Activated CD8-positive, alpha-beta T cell treated with anti-CD3 and anti-CD28 coated beads for 36 hours (primary cell): ENCODE measurements at regions not wholly inside any gene's neighbourhood (a gene's known extent, or its start where the extent isn't known, plus 50 kb on each side); places are given as distances from the start of the nearest gene placed in this dataset.
A peak's percentile ranks its signal among the peaks of the same experiment; 100 is the strongest.

Source experiments
- ATAC-seq: fragments of 200-7000 bp; cut with Tn5 transposase; one replicate; pipeline ENCODE4 v1.10.0; 2021; ENCODE audit warnings: mild to moderate bottlenecking, moderate library complexity
- CTCF ChIA-PET: fragments of 350-600 bp; sonication (Branson Sonifier 250); formaldehyde crosslinking; loops from one replicate; lab custom pipeline; 2021; ENCODE audit warnings: antibody characterized with exemption; lab: Charles Lee
- POLR2A ChIA-PET: fragments of 350-600 bp; sonication (Branson Sonifier 250); formaldehyde crosslinking; loops from one replicate; lab custom pipeline; 2021; ENCODE audit warnings: antibody characterized with exemption; lab: Charles Lee
- DNase-seq: peaks from one replicate; pipeline ENCODE4 v3.0.0-alpha.2; 2020
- H3K27ac Mint-ChIP-seq: one replicate; pipeline ENCODE4 v1.8.0; 2021; ENCODE audit warnings: mild to moderate bottlenecking, mixed read lengths
- H3K27me3 Mint-ChIP-seq: one replicate; pipeline ENCODE4 v1.8.0; 2021; ENCODE audit warnings: mixed read lengths
- H3K36me3 Mint-ChIP-seq: one replicate; pipeline ENCODE4 v1.8.0; 2021; ENCODE audit warnings: low read depth, mixed read lengths
- H3K4me1 Mint-ChIP-seq: one replicate; pipeline ENCODE4 v1.8.0; 2021; ENCODE audit warnings: low read depth, mixed read lengths
- H3K4me3 Mint-ChIP-seq: one replicate; pipeline ENCODE4 v1.8.0; 2021; ENCODE audit warnings: mild to moderate bottlenecking, moderate library complexity, mixed read lengths
- H3K9me3 Mint-ChIP-seq: one replicate; pipeline ENCODE4 v1.8.0; 2021; ENCODE audit warnings: mixed read lengths
- intact Hi-C: fragments of 100-400 bp; cut with micrococcal nuclease; formaldehyde crosslinking; loops from one replicate; pipeline ENCODE4 v1.10.0; 2022
- TF ChIP-seq, protein P1 (sequence below): fragments of 200-600 bp; IDR thresholded peaks from one replicate; pipeline ENCODE4 v1.8.0; 2022; ENCODE audit warnings: antibody characterized with exemption, mild to moderate bottlenecking

DNA sequence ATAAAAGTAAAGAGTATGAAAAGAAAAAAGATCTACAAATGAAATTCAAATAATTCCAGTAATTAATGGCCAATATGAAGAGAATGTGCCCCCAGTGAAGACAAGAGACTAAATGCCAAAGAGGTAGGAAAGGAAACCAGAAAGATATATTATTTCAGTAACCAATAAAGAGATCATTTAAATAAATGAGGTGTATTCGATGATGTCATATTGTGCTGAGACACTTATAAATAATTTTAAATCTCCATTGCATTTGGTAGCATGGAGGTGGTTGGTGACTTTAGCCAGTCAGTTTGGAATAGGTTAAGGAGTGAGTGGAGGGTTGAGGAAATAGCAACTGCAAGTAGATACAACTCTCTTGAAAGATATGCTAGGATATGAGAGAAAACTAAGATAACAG lies 417.7 kb upstream of the PTGER4 start:
- no peak for DNase-seq
- H3K27ac Mint-ChIP-seq, result no peak overlapping the region
- H3K9me3 Mint-ChIP-seq, result no peaks in the 10 kb centered on the region
- ChIA-PET CTCF (no interaction called here), POLR2A (no interaction called here)
- no peak overlapping the region for H3K4me3 Mint-ChIP-seq
- peaks cover 6% of the 10 kb centered on the region for H3K4me1 Mint-ChIP-seq
- TF ChIP-seq, protein P1, sequence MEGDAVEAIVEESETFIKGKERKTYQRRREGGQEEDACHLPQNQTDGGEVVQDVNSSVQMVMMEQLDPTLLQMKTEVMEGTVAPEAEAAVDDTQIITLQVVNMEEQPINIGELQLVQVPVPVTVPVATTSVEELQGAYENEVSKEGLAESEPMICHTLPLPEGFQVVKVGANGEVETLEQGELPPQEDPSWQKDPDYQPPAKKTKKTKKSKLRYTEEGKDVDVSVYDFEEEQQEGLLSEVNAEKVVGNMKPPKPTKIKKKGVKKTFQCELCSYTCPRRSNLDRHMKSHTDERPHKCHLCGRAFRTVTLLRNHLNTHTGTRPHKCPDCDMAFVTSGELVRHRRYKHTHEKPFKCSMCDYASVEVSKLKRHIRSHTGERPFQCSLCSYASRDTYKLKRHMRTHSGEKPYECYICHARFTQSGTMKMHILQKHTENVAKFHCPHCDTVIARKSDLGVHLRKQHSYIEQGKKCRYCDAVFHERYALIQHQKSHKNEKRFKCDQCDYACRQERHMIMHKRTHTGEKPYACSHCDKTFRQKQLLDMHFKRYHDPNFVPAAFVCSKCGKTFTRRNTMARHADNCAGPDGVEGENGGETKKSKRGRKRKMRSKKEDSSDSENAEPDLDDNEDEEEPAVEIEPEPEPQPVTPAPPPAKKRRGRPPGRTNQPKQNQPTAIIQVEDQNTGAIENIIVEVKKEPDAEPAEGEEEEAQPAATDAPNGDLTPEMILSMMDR, result no peak
- ATAC-seq, result no peak
- peaks cover 3% of the 10 kb centered on the region for H3K27me3 Mint-ChIP-seq
- peaks cover 3% of the 10 kb centered on the region for H3K36me3 Mint-ChIP-seq
- intact Hi-C loops, result no loop called here

DNA sequence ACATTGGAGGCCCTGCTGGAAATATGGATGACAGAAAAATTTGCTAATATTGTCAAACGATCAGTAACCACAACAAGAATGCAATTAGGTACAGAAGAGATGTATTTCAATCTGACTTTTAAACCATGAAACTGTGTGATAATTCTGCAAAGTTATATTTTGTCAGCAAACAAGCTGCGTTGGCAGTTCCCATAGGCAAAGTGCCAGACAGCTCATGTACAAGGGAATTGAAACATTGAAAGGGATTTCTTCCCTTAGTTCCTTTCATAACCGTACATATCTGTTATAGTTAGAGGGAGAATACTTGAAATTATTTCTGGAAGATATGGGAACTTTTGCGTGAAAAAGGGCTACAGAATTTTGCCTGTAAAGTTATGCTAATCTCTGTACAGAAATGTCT lies 419.4 kb upstream of the PTGER4 start:
- ChIA-PET POLR2A (no interaction called here), CTCF (no interaction called here)
- TF ChIP-seq, protein P1, result no peak
- ATAC-seq, result no peak
- Mint-ChIP-seq H3K4me3 (no peak overlapping the region), H3K9me3 (no peaks in the 10 kb centered on the region), H3K4me1 (peaks cover 6% of the 10 kb centered on the region), H3K36me3 (peaks cover 3% of the 10 kb centered on the region), H3K27me3 (peaks cover 3% of the 10 kb centered on the region), H3K27ac (no peak overlapping the region)
- DNase-seq, result no peak
- intact Hi-C loops, result no loop called here

DNA sequence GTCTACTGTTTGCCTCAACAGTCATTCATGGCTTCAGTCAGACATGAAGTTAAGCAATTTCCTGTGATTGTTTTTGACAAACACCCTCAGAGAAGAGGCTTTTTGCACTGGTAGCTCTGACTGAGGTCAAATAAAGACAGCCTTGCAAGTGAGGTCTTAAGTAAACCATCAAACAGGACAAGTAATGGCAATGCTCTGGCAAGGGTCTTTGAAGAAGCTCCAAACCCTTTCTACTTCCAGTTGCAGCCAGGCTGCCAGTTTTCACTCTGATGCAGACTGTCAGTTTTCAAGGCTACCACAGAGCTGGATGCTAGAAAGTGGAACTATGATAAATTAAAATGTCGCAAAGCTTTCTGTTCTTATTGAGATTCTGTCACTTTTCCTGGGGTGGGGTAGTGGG lies 421.5 kb upstream of the PTGER4 start:
- TF ChIP-seq, protein P1, result no peak
- CTCF ChIA-PET, result interaction anchor here (0.9 to 1.7 kb wide), 4 partner anchors 15 to 92 kb away, joined by 3 to 4 read pairs (median 3); no protein-coding TSS in a partner anchor
- H3K27me3 Mint-ChIP-seq, result peaks cover 3% of the 10 kb centered on the region
- intact Hi-C loops, result no loop called here
- no peak overlapping the region for H3K4me3 Mint-ChIP-seq
- DNase-seq (no peak), ATAC-seq (peak; percentile 37)
- peaks cover 6% of the 10 kb centered on the region for H3K4me1 Mint-ChIP-seq
- H3K9me3 Mint-ChIP-seq, result no peaks in the 10 kb centered on the region
- POLR2A ChIA-PET, result no interaction called here
- peaks cover 3% of the 10 kb centered on the region for H3K36me3 Mint-ChIP-seq
- H3K27ac Mint-ChIP-seq, result no peak overlapping the region

DNA sequence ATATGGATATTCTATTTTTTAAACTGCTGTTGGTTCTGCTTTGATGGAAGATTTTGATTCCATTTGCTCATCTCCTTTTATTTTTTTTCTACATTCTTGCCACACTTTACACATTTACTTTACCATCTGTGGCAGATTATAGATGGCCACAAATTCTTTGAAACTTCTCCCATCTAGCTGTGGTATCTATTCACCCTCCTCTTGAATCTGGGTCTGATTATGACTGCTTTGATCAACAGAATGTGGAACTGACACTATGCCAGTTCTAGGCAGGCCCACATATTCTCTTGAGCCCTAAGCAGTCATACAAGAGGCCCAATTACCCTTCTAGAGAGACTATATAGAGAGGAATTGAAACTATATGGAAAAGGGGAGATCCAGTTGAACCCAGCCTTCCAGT lies 439.0 kb upstream of the PTGER4 start:
- TF ChIP-seq, protein P1, result no peak
- H3K4me3 Mint-ChIP-seq, result no peak overlapping the region
- DNase-seq (no peak), ATAC-seq (no peak)
- peaks cover 4% of the 10 kb centered on the region for H3K36me3 Mint-ChIP-seq
- CTCF ChIA-PET, result no interaction called here
- intact Hi-C loops, result loop anchor here (1.0 kb wide), 1 partner anchor 15 kb away; no protein-coding TSS in a partner anchor
- POLR2A ChIA-PET, result interaction anchor here (0.6 to 1.4 kb wide), 3 partner anchors 15 to 207 kb away, joined by 3 read pairs; no protein-coding TSS in a partner anchor
- H3K9me3 Mint-ChIP-seq, result peaks cover 13% of the 10 kb centered on the region
- H3K4me1 Mint-ChIP-seq, result peaks cover 16% of the 10 kb centered on the region
- H3K27ac Mint-ChIP-seq, result no peak overlapping the region
- no peaks in the 10 kb centered on the region for H3K27me3 Mint-ChIP-seq

DNA sequence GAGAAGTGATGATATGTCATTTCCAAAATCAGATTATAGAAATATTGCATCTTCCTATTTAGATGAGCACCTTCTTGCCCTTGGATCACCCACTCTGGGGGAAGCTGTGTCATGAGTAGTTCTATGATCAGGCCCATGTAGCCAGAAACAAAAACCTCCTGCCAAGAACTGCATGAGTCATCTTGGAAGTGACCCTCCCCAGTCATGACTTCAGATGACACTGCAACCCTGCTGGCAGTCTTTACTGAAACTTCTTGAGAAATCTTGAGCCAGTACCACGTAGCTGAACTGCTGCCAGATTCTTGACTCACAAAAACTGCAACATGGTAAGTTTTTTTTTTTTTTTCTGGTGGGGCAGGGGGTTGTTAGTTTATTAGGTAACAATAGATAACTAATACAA lies 439.6 kb upstream of the PTGER4 start:
- Mint-ChIP-seq H3K36me3 (peaks cover 4% of the 10 kb centered on the region), H3K9me3 (peaks cover 13% of the 10 kb centered on the region), H3K27me3 (no peaks in the 10 kb centered on the region), H3K4me1 (peaks cover 16% of the 10 kb centered on the region), H3K4me3 (no peak overlapping the region), H3K27ac (no peak overlapping the region)
- ChIA-PET CTCF (no interaction called here), POLR2A (interaction anchor here (0.6 to 1.4 kb wide), 4 partner anchors 12 to 208 kb away, joined by 3 read pairs; no protein-coding TSS in a partner anchor)
- TF ChIP-seq, protein P1, result no peak
- DNase-seq (peak; percentile 57), ATAC-seq (peak; percentile 67)
- intact Hi-C loops, result loop anchor here (1.0 kb wide), 1 partner anchor 15 kb away; no protein-coding TSS in a partner anchor
